ENCODE measurements at regions not wholly inside any gene's neighbourhood (a gene's known extent, or its start where the extent isn't known, plus 50 kb on each side); places are given as distances from the start of the nearest gene placed in this dataset.

DNA sequence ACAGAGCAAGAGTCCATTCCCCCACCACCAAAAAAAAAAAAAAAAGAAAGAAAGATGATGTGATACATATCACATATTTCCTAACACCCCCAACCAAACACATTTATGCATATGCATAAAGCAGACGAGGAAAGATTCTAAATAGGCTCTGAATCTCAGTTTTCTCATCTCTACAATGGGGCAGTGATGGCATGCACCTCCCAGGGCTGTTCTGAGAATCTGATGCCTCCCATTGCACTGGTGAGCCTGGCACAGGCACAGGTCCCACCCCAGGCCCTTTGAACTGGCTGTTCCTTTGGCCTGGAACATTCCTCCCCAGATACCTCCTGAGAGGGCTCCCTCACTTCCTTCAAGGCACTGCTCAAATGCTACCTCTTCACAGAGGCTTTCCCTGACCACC lies 116.5 kb downstream of the C9orf50 start:
- DNase-seq, result no peak

DNA sequence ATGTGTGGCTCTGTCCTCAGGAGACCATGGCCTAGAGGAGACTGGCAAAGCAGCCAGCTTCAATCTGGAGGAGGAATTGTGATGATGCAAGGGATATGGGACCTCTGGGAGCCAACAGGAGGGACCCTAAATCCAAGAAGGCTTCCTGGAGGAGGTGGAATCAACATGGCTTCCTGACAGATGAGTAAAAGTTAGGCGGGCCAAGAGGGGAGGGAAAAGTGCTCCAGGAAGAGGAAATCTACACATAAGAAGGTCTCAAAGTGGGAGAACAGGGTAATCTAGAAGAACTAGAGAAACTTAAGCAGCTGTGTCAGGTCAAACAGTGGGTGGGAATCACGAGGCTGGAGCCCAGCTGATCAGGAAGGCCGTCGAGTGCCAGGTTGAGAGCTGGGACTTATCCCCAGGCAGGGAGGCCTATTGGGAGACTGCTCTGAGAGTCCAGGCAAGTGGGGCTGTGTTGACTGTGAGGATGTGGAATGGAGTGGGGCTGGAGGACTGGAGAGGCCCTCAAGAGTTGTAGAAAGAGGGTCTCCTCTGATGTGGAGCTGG lies 119.1 kb downstream of the C9orf50 start:
- no peak for DNase-seq

DNA sequence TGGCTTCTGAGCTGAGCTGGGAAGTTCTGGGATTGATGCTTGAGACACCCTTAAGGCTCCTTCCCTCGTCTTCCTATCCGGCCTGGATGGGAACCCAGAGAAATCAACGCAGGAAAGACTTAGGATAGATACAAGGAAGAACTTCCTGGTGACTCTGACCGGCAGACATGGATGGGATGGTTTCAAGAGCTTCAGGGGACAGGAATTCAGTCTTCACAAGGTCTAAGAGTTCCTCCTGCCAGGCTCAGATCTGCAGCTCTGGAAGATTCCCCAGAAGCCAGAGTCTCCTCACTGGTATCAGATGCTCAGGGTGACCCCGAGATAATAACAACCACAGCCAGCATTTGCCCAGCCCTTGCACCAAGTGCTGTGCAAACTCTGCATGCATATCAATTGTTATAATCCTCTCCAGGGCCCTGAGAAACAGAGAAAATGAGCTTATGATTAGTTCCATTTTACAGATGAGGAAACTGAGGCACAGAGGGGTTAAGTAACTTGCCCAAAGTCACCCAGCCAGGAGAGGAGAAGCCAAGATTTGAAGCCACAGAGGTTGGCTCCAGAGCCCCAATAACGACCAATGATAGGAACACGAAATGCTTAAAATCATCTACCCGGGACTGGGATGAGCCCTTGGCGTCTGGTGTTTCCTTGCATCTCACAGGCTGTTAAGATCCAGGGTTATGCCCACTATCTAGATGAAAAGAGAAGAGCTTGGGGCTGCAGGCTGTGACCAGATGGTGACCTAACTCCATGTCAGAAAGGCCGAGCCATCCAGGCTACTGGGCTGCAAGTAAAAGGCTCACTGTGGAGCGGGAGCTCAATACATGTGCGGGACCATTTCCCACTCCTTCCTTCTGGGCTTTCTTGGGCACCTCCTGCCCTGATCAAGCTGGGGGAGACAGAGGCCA lies 119.8 kb downstream of the C9orf50 start:
- DNase-seq, result no peak

DNA sequence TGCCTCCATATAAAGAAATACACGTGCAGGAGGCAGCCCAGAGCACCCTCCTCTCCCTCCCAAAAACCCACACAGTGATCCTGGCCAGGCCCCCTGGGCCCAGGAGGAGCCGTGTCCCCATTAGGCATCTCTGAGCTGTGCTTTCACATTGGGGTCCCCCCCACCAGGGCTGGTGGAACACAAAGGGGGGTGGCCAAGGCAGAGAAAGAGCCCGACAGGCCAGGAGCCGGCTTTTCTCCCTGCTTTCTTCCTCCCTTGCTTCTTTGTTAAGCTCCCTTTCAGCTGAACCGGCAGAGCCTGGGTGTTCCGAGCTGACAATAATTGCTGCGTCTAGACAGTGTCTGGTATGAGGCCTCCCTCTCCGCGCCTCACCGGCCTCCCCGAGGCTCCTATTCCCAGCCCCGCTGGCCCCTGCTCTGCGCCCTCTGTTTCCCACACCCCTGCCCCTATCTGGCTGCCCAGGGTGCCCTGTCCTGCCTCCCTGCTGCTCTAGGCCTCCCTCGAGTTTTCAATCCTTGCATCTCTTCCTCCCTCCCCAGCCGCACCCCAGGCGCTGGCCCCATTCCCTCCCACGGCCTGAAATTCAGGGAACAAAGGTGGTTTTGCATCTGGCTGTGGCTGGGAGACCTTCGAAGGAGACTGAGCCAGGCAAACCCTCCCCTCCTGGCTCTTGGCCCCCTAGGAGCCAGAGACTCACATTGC lies 120.6 kb downstream of the C9orf50 start:
- no peak for DNase-seq

DNA sequence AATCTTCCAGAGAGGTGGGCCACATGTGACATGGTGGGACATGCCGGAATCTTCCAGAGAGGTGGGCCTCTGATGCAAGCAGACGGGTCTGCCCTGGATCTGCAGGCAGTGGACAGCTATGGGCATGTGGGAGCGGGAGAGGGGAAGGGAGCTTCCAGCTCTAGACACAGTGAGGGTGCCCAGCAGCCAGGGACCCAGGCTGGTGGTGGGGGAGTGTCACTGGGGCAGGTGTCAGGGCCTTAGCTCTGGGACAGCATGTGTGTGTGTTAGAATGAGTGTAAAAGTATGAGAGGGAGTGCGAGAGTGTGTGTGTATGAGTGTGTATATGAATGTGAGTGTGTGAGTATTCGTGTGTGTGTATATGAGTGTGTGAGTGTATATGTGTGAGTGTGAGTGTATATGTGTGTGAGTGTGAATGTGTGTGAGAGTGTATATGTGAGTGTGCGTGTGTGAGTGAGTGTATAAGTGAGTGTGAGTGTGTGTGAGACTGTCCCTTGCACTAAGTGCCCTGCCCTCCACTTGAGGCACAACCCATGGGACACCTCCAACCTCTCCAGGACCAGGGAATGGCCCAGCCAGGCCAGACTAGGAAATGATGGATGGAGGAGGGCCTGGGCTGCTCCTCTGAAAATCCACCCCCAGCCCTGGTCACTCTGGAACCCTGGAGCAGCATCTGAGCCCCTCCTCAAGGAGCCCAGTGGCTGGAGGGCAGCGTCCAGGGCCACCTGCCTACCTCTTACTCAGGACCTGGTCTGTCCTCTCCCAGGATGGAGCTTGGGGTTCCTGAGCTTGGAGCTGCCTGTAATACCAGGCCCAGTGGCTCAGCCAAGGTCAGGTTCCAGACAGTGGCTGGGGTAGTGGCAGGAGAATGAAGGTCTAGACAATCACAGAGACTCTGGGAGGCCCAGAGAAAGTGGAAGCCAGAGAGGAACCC lies 122.2 kb downstream of the C9orf50 start:
- no peak for DNase-seq

DNA sequence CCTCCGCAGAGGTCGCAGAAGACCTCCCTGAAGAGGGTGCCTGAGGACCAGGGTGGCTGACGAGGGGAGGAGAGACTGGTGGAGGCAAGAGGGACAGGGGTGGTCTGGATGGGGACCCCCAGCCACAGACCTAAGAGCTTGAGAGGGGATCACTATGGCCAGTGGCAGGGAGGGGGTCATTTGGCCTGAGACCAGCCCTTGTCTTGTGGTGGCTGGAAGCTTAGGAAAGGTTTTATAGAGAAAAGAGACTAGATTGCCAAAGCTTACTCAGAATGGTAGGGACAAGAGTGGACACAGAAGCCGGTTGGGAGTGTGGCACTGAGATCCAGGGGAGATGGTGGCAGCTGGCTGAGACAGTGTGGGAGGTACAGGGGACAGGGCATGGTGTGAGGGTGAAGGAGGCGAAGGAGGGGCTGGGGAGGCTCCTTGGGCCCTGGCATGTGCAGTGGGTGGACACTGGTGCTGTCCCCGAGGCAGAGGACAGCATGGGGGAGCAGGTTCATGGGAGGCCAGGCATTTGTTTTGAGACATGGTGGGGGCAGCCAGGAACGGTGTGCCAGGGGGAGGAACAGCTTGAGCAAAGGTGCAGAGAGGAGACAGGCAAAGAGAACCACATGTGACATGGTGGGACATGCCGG lies 123.0 kb downstream of the C9orf50 start:
- DNase-seq, result no peak

DNA sequence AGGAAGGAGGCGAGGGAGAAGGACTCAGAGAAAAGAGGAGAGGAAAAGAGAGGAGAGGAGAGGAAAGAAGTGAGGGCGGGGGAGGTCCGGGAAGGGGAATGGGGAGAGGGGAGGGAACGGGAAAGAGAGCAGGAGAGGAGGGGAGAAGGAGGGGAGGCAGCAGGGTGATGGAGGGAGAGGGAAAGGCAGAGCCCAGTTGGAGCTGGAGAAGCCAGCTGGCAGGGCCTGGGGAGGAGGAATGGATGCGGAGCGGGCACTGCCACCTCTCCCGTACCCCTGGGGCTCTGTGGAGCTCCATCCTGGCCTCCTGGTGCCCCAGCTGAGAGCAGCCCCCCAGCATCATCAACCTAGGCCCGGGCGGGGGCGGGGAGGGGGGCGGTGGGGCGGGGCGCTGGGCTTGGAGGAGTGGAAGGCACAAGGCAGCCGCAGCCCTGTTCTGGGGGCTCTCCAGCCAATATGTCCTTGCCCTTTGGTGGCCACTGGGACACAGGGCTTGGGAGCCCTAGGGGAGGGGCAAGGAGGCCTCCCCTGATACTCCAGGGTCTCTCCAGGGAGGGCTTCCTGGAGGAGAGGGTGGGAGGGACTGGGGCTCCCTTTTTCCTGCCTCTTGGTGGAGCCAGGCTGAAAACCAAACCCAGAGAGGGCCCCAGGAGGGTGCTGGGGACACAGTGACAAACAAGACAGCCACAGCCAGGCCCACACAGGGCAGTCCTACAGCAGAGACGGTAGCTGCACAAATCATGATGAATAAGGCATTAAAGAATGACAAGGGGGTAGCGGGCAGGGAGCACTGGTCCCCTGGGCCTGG lies 123.7 kb downstream of the C9orf50 start:
- DNase-seq, result no peak

DNA sequence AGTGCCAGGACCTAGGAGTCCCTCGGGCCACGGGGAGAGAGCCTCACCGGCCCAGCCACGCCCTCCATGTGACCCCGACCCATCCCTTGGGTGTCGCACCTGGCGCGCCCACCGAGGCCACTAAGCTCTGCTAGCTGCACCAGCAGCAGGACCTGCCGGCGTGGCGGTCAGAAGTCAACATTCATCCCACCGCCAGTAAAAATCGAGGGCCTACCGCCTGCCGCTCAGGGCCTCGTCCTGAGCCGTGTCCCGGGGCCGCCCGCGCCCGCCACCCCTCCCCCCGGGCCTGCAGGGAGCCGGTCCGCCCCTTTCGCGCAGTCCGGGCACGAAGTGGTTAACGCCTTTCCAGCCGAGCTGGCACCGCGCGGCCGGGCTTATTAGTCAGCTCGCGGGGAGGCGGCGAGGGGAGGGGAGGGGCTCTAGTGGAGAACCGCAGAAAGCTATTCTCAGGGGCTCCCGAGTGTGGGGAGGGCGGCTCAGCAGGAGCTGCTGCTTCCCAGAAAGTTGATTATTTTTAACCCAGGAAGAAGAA lies 124.4 kb downstream of the C9orf50 start:
- peak; percentile 85 to 87 for DNase-seq

DNA sequence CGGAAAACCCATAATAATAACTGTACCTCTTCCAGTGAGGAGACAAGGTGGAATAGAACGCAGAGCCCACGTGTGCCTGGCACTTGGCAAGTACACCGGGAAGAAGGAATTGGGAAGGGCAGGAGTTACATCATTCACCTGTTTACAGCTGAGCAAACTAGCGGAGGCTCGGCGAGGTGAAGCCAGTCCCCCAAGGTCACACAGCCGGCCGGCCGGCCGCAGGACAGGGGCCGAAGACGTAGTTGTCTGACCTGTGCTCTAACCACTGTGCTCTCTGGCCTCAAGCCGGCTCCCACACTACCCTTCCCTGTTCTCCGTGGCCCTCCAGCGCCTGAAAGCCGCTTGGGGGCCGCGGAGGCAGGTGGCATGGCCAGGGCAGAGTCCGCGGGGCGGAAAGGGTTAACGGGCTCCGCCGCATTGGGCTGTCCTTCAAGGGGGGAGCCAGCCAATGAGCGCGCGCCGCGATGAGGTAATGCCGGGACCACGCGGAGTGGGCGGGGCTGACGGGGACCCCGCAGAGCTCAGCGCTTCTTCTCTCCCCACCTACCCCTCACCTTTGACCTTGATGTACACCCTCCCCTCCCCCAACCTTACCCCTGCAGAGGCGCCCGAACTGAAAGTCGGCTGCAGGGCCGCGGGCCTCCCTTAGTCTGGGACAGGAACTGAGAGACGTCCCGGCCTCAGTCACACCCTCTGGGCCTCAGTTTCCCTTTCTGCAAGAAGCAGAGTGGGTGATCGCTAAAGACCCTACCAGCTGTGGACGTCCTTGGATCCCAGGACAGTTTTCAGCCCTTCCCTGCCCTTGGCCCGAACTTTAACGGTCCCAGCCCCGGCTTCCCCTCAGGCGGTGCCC lies 125.1 kb downstream of the C9orf50 start:
- DNase-seq, result peak; percentile 87 to 91

DNA sequence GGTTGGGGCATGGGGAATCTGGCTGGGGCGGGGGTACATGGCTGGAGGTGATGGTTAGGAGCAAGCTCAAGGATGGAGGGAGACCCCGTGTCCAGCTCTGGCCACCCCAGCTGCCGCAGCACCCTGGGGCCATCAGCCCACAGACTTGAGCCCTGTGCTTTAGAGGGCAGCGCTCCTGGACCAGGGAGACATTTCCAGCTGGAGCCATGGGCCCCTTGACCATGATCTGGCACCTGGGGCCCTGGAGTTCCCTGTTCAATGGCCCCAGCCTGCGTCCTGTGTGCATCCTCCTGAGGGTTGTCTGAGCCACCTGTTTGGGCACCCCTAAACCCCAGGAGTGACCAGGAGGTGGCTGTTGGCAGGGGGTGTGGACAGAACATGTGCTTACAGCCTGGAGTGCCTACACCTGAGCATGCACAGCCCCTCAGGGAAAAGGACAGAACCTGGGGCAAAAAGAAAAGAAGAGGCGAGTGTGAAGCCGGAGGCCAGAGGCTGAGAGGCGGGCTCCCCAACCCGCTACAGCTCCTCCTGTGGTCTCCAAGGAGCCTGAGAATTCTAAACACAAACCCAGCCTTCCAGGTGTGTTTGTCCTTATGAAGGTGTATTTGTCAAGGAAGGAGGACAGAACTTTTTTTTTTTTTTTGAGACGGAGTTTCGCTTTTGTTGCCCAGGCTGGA lies 126.7 kb downstream of the C9orf50 start:
- no peak for DNase-seq

DNA sequence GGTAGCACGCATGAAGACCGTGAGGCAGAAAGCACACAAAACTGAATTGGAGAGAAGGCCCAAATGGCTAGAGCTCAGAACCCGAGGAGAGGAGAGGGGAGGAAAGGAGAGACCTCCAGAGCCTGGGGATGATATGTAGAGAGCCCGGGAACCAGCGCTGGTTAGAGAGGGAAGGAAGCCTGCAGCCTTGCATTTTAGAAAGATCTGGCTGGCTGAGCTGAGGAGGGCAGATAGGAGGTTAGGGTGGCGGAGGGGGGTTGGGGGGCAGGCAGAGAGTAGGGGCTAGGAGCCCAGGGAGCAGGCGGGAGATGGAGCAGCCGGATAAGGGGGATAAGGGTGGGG lies 127.2 kb downstream of the C9orf50 start:
- DNase-seq, result no peak

DNA sequence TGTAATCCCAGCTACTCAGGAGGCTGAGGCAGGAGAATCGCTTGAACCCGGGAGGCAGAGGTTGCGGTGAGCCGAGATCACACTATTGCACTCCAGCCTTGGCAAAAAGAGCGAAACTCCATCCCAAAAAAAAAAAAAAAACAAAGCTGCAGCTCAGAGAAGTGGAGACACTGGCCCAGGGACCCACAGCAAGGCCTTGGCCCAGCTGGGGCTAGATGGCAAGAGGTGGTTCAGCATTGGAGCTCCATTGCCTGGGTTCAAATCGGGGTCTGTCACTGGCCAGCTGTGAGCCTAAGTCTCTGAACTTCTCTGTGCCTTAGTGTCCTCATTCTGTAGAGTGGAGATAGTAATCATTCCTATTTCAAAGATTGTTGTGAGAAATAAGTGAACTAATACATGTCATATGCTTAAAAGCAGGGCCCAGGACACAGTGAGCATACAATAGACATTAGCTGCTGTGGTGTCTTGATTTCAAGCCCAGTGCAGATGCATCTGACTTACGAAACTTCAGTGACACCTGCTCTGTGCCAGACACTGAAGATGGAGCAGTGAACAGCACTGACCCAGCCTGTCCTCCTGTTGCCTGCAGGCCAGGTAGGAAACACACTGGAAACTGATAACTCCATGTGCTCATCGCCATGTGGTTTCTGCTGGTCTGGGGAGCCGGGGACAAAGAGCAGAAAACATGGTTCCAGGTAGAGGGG lies 127.7 kb downstream of the C9orf50 start:
- DNase-seq, result no peak

DNA sequence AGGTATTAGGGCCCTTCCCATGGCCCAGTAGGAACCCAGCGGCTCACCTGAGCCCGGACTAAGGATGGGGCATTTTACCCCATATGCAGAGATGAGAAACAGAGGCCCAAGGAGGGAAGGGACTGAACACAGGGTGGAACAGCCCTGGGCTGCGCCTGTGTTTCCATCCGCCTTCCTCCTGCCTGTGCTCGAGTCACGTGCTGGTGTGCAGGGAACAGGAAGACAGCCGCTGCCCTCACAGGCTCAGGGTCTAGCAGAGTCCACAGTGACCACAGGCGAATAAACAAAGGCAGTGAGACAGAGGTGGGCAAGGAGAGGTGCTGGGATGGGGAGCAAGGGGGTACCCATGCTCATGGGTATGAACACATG lies 129.4 kb downstream of the C9orf50 start:
- no peak for DNase-seq

DNA sequence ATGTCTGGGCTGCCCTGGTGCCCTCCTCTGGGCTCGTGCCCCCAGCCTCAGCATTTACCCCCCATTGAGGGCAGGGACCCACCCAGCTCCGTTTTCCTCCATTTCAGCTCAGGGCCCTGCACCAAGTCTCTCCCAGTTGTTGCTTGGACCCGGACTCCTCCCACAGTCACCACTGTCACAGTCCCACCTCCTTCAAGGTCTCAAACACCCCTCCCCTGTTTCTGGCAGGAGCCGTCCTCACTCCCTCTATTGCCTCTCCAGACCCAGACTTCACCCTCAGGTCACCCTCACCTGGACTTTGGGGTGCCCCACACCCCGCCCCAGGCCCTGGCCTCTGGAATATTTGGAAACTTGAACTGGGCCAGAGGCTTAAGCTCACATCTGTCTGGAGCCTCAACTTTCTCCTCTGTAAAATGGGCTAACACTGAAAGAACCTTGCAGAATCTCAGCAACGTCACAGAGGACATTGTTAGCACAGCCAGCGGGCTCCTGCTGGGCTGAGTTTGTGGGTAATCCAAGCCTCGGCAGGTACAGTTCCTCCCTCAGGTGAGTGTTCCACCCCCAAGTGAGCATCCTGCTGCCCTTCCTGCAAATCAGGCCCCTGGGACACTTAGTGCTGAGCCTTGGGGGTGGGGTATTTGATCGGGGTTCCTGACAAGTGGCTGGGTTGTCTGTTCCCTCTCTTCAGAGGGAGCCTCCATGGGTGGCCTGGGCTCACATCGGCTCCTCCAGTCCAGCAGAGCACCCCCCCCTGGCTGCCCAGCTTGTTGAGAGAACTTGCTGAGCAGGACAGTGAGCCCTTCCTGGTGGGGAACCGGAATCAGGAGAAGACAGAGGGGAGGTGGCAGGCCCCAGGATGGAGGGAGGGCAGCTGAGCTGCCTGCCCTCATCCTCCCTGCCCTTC lies 130.1 kb downstream of the C9orf50 start:
- DNase-seq, result peak in 1 of 2 experiments; percentile 36

DNA sequence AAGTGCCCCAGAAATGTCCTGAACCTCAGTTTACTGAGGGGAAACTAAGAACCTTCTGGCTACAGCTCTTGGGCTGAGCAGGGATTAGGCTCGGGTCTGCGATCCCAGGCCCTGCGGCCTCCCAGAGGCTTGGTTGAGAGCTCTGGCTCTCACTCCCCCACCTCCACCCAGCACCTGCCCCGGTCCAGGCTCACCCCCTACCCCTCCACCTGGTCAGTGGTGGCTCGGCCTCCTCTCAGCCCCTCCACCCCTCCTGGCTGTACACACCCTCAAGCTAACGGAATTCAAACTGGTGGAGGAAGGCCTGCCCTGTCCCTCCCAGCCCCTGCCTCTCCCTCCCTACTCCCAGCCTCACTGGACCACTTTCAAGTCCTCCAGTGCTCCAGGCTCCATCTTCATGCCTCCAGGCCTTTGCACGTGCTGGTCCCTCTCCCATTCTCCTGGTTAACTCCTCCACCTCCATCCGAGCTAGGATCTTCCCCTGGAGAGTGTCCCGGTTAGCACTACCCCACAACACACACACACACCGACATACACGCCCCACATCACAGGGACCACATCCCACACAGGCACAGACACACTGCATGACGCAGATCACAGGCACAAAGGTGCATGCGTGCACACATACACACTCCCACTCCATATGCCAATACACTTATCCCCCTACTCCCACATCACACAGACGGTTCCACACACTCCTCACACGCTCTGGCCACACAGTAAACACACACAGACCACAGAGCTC lies 130.9 kb downstream of the C9orf50 start:
- DNase-seq, result peak; percentile 49 to 61

DNA sequence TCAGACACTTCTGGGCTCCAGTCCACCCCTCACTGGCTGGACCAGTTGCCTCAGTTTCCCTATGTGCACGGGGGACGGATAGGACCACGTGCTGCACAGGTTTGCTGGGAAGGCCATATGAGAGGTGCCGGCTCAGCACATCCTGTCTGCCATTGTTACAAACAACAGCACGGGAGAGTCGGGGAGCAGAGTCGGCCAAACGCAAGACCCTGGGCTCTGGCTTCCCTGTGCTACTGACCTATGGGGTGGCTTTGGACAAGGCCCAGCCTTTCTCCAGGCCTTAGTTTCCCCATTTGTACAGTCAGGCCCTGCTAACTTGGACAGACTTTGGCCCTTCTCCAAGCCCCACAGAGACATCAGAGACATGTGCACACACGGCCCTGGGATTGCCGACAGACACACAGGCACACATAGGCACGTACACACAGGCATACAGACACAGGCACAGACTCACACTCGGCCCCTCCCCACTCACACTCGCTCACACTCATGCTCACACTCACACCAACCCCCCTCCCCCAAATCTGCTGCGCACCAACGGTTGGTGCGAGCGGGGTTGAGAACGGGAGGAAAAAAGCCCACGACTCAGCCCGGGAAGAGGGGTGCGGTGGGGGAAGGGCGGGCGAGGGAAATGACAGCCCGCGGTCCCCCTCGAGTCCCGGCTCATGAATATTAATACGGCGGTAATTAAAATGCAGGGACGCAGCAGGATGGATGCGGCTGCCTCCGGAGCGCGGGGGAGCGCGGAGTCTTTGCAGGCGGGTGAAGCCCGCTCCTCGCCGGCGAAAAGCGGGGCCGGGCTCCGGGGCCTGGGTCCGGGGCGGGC lies 133.0 kb downstream of the C9orf50 start:
- DNase-seq, result peak; percentile 65 to 70
